BLaER1 (cell line): ENCODE measurements at regions not wholly inside any gene's neighbourhood (a gene's known extent, or its start where the extent isn't known, plus 50 kb on each side); places are given as distances from the start of the nearest gene placed in this dataset.
A peak's percentile ranks its signal among the peaks of the same experiment; 100 is the strongest.

ENCODE experiments used
- H3K27ac ChIP-seq: shearing (Covaris generic); formaldehyde crosslinking; 2 replicates; pipeline ENCODE4 v1.8.1; 2022
- H3K27me3 ChIP-seq: shearing (Covaris generic); formaldehyde crosslinking; 2 replicates; pipeline ENCODE4 v1.8.1; 2022
- H3K36me3 ChIP-seq: shearing (Covaris generic); formaldehyde crosslinking; 2 replicates; pipeline ENCODE4 v1.8.1; 2022
- H3K4me1 ChIP-seq: shearing (Covaris generic); formaldehyde crosslinking; 2 replicates; pipeline ENCODE4 v1.8.1; 2022
- H3K4me2 ChIP-seq: shearing (Covaris generic); formaldehyde crosslinking; 2 replicates; pipeline ENCODE4 v1.8.1; 2022
- H3K4me3 ChIP-seq: shearing (Covaris generic); formaldehyde crosslinking; 2 replicates; pipeline ENCODE4 v1.8.1; 2022
- H3K9ac ChIP-seq: shearing (Covaris generic); formaldehyde crosslinking; 2 replicates; pipeline ENCODE4 v1.8.1; 2022
- H3K9me3 ChIP-seq: shearing (Covaris generic); formaldehyde crosslinking; 2 replicates; pipeline ENCODE4 v1.8.1; 2022
- H4K20me1 ChIP-seq: shearing (Covaris generic); formaldehyde crosslinking; 2 replicates; pipeline ENCODE4 v1.8.1; 2022
- Cebpa-rat ChIP-seq: shearing (Covaris generic); IDR thresholded peaks from 2 replicates; pipeline ENCODE4 v1.8.1; 2022

- Histone ChIP-seq H3K4me1 (peaks cover 12% of the 10 kb centered on the region), H3K9me3 (no peaks in the 10 kb centered on the region), H3K27ac (no peak overlapping the region), H3K4me2 (peak overlapping the region; percentile 13), H3K36me3 (no peaks in the 10 kb centered on the region), H4K20me1 (no peaks in the 10 kb centered on the region), H3K9ac (no peak overlapping the region), H3K27me3 (no peaks in the 10 kb centered on the region), H3K4me3 (no peak overlapping the region)
- TF ChIP-seq Cebpa-rat = no peak
These were observed 171.2 kb upstream of the MPDZ start for GRCh38 chr9:13450723-13451122.

- Histone ChIP-seq H3K27ac (no peak overlapping the region), H3K27me3 (no peaks in the 10 kb centered on the region), H3K9me3 (no peaks in the 10 kb centered on the region), H3K36me3 (no peaks in the 10 kb centered on the region), H3K9ac (no peak overlapping the region), H3K4me3 (no peak overlapping the region), H3K4me2 (no peak overlapping the region), H4K20me1 (no peaks in the 10 kb centered on the region), H3K4me1 (peaks cover 12% of the 10 kb centered on the region)
- TF ChIP-seq Cebpa-rat = no peak
These were observed 169.0 kb upstream of the MPDZ start for GRCh38 chr9:13448482-13448881.

- no peak overlapping the region for H3K4me2 ChIP-seq
These were observed 168.4 kb upstream of the MPDZ start for GRCh38 chr9:13447843-13448422.

GRCh38 chr9:13446938-13447842, 167.7 kb upstream of the MPDZ start:
- H3K27ac ChIP-seq = no peak overlapping the region
- peaks cover 12% of the 10 kb centered on the region for H3K4me1 ChIP-seq
- H3K36me3 ChIP-seq = no peaks in the 10 kb centered on the region
- no peak overlapping the region for H3K4me2 ChIP-seq
- H3K9me3 ChIP-seq = no peaks in the 10 kb centered on the region
- no peak overlapping the region for H3K9ac ChIP-seq
- no peak for TF ChIP-seq Cebpa-rat
- no peak overlapping the region for H3K4me3 ChIP-seq
- H4K20me1 ChIP-seq = no peaks in the 10 kb centered on the region
- H3K27me3 ChIP-seq = no peaks in the 10 kb centered on the region

More at GRCh38 chr9:13447843-13448422, 168.4 kb upstream of the MPDZ start:
- Histone ChIP-seq H3K27me3 (no peaks in the 10 kb centered on the region), H3K4me3 (no peak overlapping the region), H3K27ac (no peak overlapping the region), H3K4me1 (peaks cover 12% of the 10 kb centered on the region), H3K9me3 (no peaks in the 10 kb centered on the region), H3K9ac (no peak overlapping the region), H4K20me1 (no peaks in the 10 kb centered on the region), H3K36me3 (no peaks in the 10 kb centered on the region)
- no peak for TF ChIP-seq Cebpa-rat

- Histone ChIP-seq H4K20me1 (no peaks in the 10 kb centered on the region), H3K36me3 (no peaks in the 10 kb centered on the region), H3K27ac (no peak overlapping the region), H3K4me1 (peaks cover 12% of the 10 kb centered on the region), H3K9ac (no peak overlapping the region), H3K4me3 (no peak overlapping the region), H3K4me2 (no peak overlapping the region), H3K9me3 (no peaks in the 10 kb centered on the region), H3K27me3 (no peaks in the 10 kb centered on the region)
- no peak for TF ChIP-seq Cebpa-rat
These were observed 166.9 kb upstream of the MPDZ start for GRCh38 chr9:13446286-13446937.

GRCh38 chr9:13445103-13445500, 165.6 kb upstream of the MPDZ start:
- Histone ChIP-seq H4K20me1 (no peaks in the 10 kb centered on the region), H3K36me3 (no peaks in the 10 kb centered on the region), H3K4me1 (no peaks in the 10 kb centered on the region), H3K9me3 (no peaks in the 10 kb centered on the region), H3K9ac (no peak overlapping the region), H3K4me3 (no peak overlapping the region), H3K4me2 (no peak overlapping the region), H3K27ac (no peak overlapping the region), H3K27me3 (no peaks in the 10 kb centered on the region)
- TF ChIP-seq Cebpa-rat = no peak

GRCh38 chr9:13444245-13445102, 165.0 kb upstream of the MPDZ start:
- no peak for TF ChIP-seq Cebpa-rat
- H3K27ac ChIP-seq = no peak overlapping the region
- H4K20me1 ChIP-seq = no peaks in the 10 kb centered on the region

GRCh38 chr9:13443346-13444244, 164.1 kb upstream of the MPDZ start:
- no peaks in the 10 kb centered on the region for H3K4me1 ChIP-seq
- H3K27ac ChIP-seq = no peak overlapping the region
- no peak overlapping the region for H3K9ac ChIP-seq
- TF ChIP-seq Cebpa-rat = no peak
- H3K36me3 ChIP-seq = no peaks in the 10 kb centered on the region
- H3K4me3 ChIP-seq = no peak overlapping the region
- no peaks in the 10 kb centered on the region for H3K27me3 ChIP-seq
- no peaks in the 10 kb centered on the region for H3K9me3 ChIP-seq
- no peaks in the 10 kb centered on the region for H4K20me1 ChIP-seq
- no peak overlapping the region for H3K4me2 ChIP-seq

More at GRCh38 chr9:13444245-13445102, 165.0 kb upstream of the MPDZ start:
- Histone ChIP-seq H3K4me3 (no peak overlapping the region), H3K9me3 (no peaks in the 10 kb centered on the region), H3K4me1 (no peaks in the 10 kb centered on the region), H3K27me3 (no peaks in the 10 kb centered on the region), H3K36me3 (no peaks in the 10 kb centered on the region), H3K4me2 (no peak overlapping the region), H3K9ac (no peak overlapping the region)
